NT2/D1 (cell line): ENCODE measurements at regions not wholly inside any gene's neighbourhood (a gene's known extent, or its start where the extent isn't known, plus 50 kb on each side); places are given as distances from the start of the nearest gene placed in this dataset.

ENCODE experiments used
- SUZ12 ChIP-seq: IDR thresholded peaks from 2 replicates; pipeline ENCODE4 v1.6.1; 2011; ENCODE audit not compliant: insufficient read length, insufficient read depth; ENCODE audit errors: extremely low read depth
- YY1 ChIP-seq: IDR thresholded peaks from 2 replicates; pipeline ENCODE4 v1.6.1; 2011; ENCODE audit not compliant: insufficient read length, insufficient read depth
- ZNF274 ChIP-seq: IDR thresholded peaks from 2 replicates; pipeline ENCODE4 v1.6.1; 2011; ENCODE audit warnings: mild to moderate bottlenecking, low read depth, low read length

- TF ChIP-seq ZNF274 (no peak), SUZ12 (no peak), YY1 (no peak)
These were observed 55.7 kb upstream of the GNAI1 start for GRCh38 chr7:80078886-80079285.
